ENCODE measurements at regions not wholly inside any gene's neighbourhood (a gene's known extent, or its start where the extent isn't known, plus 50 kb on each side); places are given as distances from the start of the nearest gene placed in this dataset.

GRCh38 chr9:17906841-17907778 lies 328.2 kb downstream of the SH3GL2 start:
- peaks cover 3 to 9% of the 10 kb centered on the region in 2 donors for H3K9me3 Mint-ChIP-seq
- no peak for ATAC-seq (replicated peaks)
- H3K4me3 Mint-ChIP-seq: no peak overlapping the region
- peaks cover 18 to 42% of the 10 kb centered on the region in 2 donors for H3K27me3 Mint-ChIP-seq
- H3K4me1 Mint-ChIP-seq: no peaks in the 10 kb centered on the region
- DNase-seq: no peak
- H3K36me3 Mint-ChIP-seq: peaks cover 0 to 2% of the 10 kb centered on the region in 2 donors
- H3K27ac Mint-ChIP-seq: no peak overlapping the region

GRCh38 chr9:17907779-17908508 lies 329.1 kb downstream of the SH3GL2 start:
- peaks cover 0 to 2% of the 10 kb centered on the region in 2 donors for H3K36me3 Mint-ChIP-seq
- peaks cover 18 to 42% of the 10 kb centered on the region in 2 donors for H3K27me3 Mint-ChIP-seq
- H3K4me3 Mint-ChIP-seq: no peak overlapping the region
- peaks cover 3% of the 10 kb centered on the region in 2 donors for H3K9me3 Mint-ChIP-seq
- no peak overlapping the region for H3K27ac Mint-ChIP-seq
- DNase-seq: no peak
- no peak for ATAC-seq (replicated peaks)
- H3K4me1 Mint-ChIP-seq: no peaks in the 10 kb centered on the region

- no peaks in the 10 kb centered on the region for H3K4me1 Mint-ChIP-seq
- H3K27ac Mint-ChIP-seq: no peak overlapping the region
- H3K4me3 Mint-ChIP-seq: no peak overlapping the region
These were observed 347.4 kb downstream of the SH3GL2 start for GRCh38 chr9:17926246-17926645.

GRCh38 chr9:17927616-17928015 lies 348.8 kb downstream of the SH3GL2 start:
- ATAC-seq (replicated peaks): no peak
- H3K36me3 Mint-ChIP-seq: no peaks in the 10 kb centered on the region
- peaks cover 0 to 5% of the 10 kb centered on the region in 2 donors for H3K9me3 Mint-ChIP-seq
- H3K4me3 Mint-ChIP-seq: no peak overlapping the region
- no peak overlapping the region for H3K27ac Mint-ChIP-seq
- no peaks in the 10 kb centered on the region for H3K4me1 Mint-ChIP-seq
- no peaks in the 10 kb centered on the region for H3K27me3 Mint-ChIP-seq
- DNase-seq: no peak

More at GRCh38 chr9:17926246-17926645, 347.4 kb downstream of the SH3GL2 start:
- Mint-ChIP-seq H3K27me3 (no peaks in the 10 kb centered on the region), H3K9me3 (peaks cover 0 to 5% of the 10 kb centered on the region in 2 donors), H3K36me3 (no peaks in the 10 kb centered on the region)
- ATAC-seq (replicated peaks) (no peak), DNase-seq (no peak)

- no peak overlapping the region for H3K27ac Mint-ChIP-seq
- no peak overlapping the region for H3K4me3 Mint-ChIP-seq
- H3K36me3 Mint-ChIP-seq: no peaks in the 10 kb centered on the region
- ATAC-seq (replicated peaks): no peak
- H3K4me1 Mint-ChIP-seq: no peaks in the 10 kb centered on the region
- H3K27me3 Mint-ChIP-seq: no peaks in the 10 kb centered on the region
- H3K9me3 Mint-ChIP-seq: peaks cover 0 to 3% of the 10 kb centered on the region in 2 donors
- DNase-seq: no peak
These were observed 349.4 kb downstream of the SH3GL2 start for GRCh38 chr9:17928228-17928627.

GRCh38 chr9:17928768-17929167 lies 349.9 kb downstream of the SH3GL2 start:
- Mint-ChIP-seq H3K4me3 (no peak overlapping the region), H3K36me3 (no peaks in the 10 kb centered on the region), H3K9me3 (peaks cover 0 to 3% of the 10 kb centered on the region in 2 donors), H3K27ac (no peak overlapping the region), H3K27me3 (no peaks in the 10 kb centered on the region), H3K4me1 (no peaks in the 10 kb centered on the region)
- no peak for DNase-seq
- no peak for ATAC-seq (replicated peaks)

GRCh38 chr9:17929506-17929905 lies 350.6 kb downstream of the SH3GL2 start:
- H3K27ac Mint-ChIP-seq: no peak overlapping the region

GRCh38 chr9:17930071-17930470 lies 351.2 kb downstream of the SH3GL2 start:
- no peaks in the 10 kb centered on the region for H3K36me3 Mint-ChIP-seq
- no peak overlapping the region for H3K27ac Mint-ChIP-seq
- peaks cover 0 to 1% of the 10 kb centered on the region in 2 donors for H3K9me3 Mint-ChIP-seq
- H3K4me3 Mint-ChIP-seq: no peak overlapping the region
- no peaks in the 10 kb centered on the region for H3K4me1 Mint-ChIP-seq
- H3K27me3 Mint-ChIP-seq: no peaks in the 10 kb centered on the region
- DNase-seq (no peak), ATAC-seq (replicated peaks) (no peak)

More at GRCh38 chr9:17929506-17929905, 350.6 kb downstream of the SH3GL2 start:
- no peak for DNase-seq
- Mint-ChIP-seq H3K4me1 (no peaks in the 10 kb centered on the region), H3K27me3 (no peaks in the 10 kb centered on the region), H3K36me3 (no peaks in the 10 kb centered on the region), H3K4me3 (no peak overlapping the region), H3K9me3 (peaks cover 0 to 1% of the 10 kb centered on the region in 2 donors)
- ATAC-seq (replicated peaks): no peak

GRCh38 chr9:17936365-17936764 lies 357.5 kb downstream of the SH3GL2 start:
- no peaks in the 10 kb centered on the region for H3K9me3 Mint-ChIP-seq

GRCh38 chr9:17938035-17938655 lies 359.3 kb downstream of the SH3GL2 start:
- H3K9me3 Mint-ChIP-seq: peaks cover 0 to 1% of the 10 kb centered on the region in 2 donors
- no peak overlapping the region for H3K4me3 Mint-ChIP-seq
- no peaks in the 10 kb centered on the region for H3K36me3 Mint-ChIP-seq
- ATAC-seq (replicated peaks) (no peak), DNase-seq (no peak)
- H3K4me1 Mint-ChIP-seq: no peaks in the 10 kb centered on the region
- H3K27me3 Mint-ChIP-seq: no peaks in the 10 kb centered on the region
- no peak overlapping the region for H3K27ac Mint-ChIP-seq

More at GRCh38 chr9:17936365-17936764, 357.5 kb downstream of the SH3GL2 start:
- DNase-seq: no peak
- no peak for ATAC-seq (replicated peaks)
- no peak overlapping the region for H3K27ac Mint-ChIP-seq
- H3K4me3 Mint-ChIP-seq: no peak overlapping the region
- H3K4me1 Mint-ChIP-seq: no peaks in the 10 kb centered on the region
- H3K27me3 Mint-ChIP-seq: no peaks in the 10 kb centered on the region
- no peaks in the 10 kb centered on the region for H3K36me3 Mint-ChIP-seq

GRCh38 chr9:17942498-17942897 lies 363.6 kb downstream of the SH3GL2 start:
- no peaks in the 10 kb centered on the region for H3K27me3 Mint-ChIP-seq

GRCh38 chr9:17955409-17955808 lies 376.5 kb downstream of the SH3GL2 start:
- DNase-seq: no peak
- no peaks in the 10 kb centered on the region for H3K4me1 Mint-ChIP-seq
- ATAC-seq (replicated peaks): no peak
- H3K9me3 Mint-ChIP-seq: no peaks in the 10 kb centered on the region
- no peaks in the 10 kb centered on the region for H3K36me3 Mint-ChIP-seq
- no peak overlapping the region for H3K4me3 Mint-ChIP-seq
- no peak overlapping the region for H3K27ac Mint-ChIP-seq
- no peaks in the 10 kb centered on the region for H3K27me3 Mint-ChIP-seq

More at GRCh38 chr9:17942498-17942897, 363.6 kb downstream of the SH3GL2 start:
- peaks cover 0 to 4% of the 10 kb centered on the region in 2 donors for H3K9me3 Mint-ChIP-seq
- H3K36me3 Mint-ChIP-seq: no peaks in the 10 kb centered on the region
- ATAC-seq (replicated peaks): no peak
- no peak overlapping the region for H3K4me3 Mint-ChIP-seq
- no peak for DNase-seq
- H3K27ac Mint-ChIP-seq: no peak overlapping the region
- H3K4me1 Mint-ChIP-seq: no peaks in the 10 kb centered on the region

- H3K27me3 Mint-ChIP-seq: no peaks in the 10 kb centered on the region
- no peaks in the 10 kb centered on the region for H3K36me3 Mint-ChIP-seq
- ATAC-seq (replicated peaks) (no peak), DNase-seq (no peak)
- no peaks in the 10 kb centered on the region for H3K4me1 Mint-ChIP-seq
- H3K4me3 Mint-ChIP-seq: no peak overlapping the region
- no peak overlapping the region for H3K27ac Mint-ChIP-seq
- no peaks in the 10 kb centered on the region for H3K9me3 Mint-ChIP-seq
These were observed 379.5 kb downstream of the SH3GL2 start for GRCh38 chr9:17958363-17958762.

- no peak for ATAC-seq (replicated peaks)
- no peak for DNase-seq
- Mint-ChIP-seq H3K36me3 (no peaks in the 10 kb centered on the region), H3K27ac (no peak overlapping the region), H3K4me3 (no peak overlapping the region), H3K4me1 (no peaks in the 10 kb centered on the region), H3K9me3 (no peaks in the 10 kb centered on the region), H3K27me3 (no peaks in the 10 kb centered on the region)
These were observed 383.9 kb downstream of the SH3GL2 start for GRCh38 chr9:17962747-17963146.

All from stimulated activated naive B cell treated with anti-CD40 and anti-IgM and Interleukin-4, amounts not matched to agents 10 μg/mL and 1 μg/mL and 100 μg/mL, for 72 hours (primary cell).